GM10266 (cell line): ENCODE measurements at regions not wholly inside any gene's neighbourhood (a gene's known extent, or its start where the extent isn't known, plus 50 kb on each side); places are given as distances from the start of the nearest gene placed in this dataset.

ENCODE experiments used
- DNase-seq: peaks from one replicate; pipeline ENCODE4 v3.0.0; 2012; ENCODE audit errors: extremely low spot score
- TF ChIP-seq, protein P1 (sequence below): IDR thresholded peaks from 2 replicates; pipeline ENCODE4 v1.5.1; 2012; ENCODE audit warnings: mild to moderate bottlenecking, low read depth; ENCODE audit not compliant: control insufficient read depth, insufficient read depth; ENCODE audit errors: missing control alignments

DNA sequence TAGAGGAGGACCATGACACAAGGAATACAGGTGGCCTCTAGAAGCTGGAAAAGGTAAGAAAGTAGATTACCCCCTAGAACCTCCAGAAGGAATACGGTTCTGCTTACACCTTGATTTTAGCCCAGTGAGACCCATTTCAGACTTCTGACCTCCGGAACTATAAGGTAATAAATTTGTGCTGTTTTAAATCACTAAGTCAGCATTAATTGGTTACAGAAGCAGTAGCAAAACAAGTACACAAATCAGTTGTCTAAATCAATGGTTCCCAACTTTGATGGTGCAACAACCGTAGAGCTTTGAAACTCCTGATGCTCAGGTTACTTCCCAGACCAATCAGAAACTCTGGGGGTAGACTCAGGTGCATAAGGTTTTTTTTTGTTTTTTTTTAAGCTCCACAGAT, 113.6 kb downstream of the RTL9 start:
- DNase-seq = no peak
- TF ChIP-seq, protein P1, sequence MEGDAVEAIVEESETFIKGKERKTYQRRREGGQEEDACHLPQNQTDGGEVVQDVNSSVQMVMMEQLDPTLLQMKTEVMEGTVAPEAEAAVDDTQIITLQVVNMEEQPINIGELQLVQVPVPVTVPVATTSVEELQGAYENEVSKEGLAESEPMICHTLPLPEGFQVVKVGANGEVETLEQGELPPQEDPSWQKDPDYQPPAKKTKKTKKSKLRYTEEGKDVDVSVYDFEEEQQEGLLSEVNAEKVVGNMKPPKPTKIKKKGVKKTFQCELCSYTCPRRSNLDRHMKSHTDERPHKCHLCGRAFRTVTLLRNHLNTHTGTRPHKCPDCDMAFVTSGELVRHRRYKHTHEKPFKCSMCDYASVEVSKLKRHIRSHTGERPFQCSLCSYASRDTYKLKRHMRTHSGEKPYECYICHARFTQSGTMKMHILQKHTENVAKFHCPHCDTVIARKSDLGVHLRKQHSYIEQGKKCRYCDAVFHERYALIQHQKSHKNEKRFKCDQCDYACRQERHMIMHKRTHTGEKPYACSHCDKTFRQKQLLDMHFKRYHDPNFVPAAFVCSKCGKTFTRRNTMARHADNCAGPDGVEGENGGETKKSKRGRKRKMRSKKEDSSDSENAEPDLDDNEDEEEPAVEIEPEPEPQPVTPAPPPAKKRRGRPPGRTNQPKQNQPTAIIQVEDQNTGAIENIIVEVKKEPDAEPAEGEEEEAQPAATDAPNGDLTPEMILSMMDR = no peak

DNA sequence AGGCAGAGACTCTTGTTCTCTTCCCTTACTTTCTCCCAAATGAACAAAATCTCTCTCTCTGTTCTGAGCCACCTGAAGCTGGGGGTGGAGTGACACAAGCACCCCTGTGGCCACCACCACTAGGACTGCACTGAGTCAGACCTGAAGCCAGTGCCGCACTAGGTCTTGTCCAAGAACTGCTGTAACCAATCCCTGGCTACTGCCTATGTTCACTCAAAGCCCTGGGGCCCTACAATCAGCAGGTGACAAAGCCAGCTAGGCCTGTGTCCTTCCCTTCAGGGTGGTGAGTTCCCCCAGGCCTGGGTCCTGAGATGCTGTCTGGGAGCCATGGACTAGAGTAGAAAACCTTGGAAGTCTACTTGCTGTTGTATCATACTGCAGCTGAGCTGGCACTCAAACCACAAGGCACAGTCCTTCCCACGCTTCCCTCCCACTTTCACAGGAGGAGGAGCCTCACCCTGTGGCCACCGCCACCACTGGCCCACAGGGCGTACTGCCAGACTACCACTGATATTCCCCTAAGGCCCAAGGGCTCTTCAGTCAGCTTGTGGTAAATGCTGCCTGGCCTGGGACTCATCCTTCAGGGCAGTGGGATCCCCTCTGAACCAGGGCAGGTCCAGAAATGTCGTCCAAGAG, 119.1 kb downstream of the RTL9 start:
- TF ChIP-seq, protein P1 = no peak
- no peak for DNase-seq

DNA sequence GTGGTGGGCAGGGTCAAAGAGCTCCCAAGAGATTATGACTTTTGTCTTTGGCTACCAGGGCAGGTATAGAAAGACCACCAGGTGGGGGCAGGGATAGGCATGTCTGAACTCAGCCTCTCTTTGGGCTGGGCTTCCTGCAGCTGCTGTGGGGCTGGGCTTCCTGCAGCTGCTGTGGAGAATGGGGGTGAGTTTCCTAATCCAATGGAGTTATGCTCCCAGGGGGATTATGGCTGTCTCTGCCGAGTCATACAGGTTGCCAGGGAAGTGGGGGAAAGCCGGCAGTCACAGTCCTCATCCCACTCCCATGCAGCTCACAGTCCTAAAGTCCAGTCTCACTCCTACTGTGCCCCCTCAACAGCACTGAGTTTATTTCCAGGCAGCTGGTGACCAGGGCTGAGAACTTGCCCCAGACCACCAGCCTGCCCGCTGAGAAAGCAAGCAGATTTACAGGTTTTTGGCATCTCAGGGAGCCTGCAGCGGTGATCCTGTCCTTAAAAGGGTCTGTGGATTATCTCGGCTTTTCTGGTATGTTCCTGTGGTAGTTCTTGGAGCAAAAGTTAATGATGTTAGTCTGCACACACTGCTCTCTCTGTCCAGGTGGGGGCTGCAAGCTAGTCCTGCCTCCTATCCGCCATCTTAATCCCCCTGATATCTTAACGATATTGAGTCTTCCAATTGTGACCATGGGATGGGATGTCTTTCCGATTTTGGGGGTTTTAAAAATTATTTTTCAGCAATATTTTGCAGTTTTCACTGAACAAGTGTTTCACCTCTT, 133.4 kb downstream of the RTL9 start:
- TF ChIP-seq, protein P1 = no peak
- DNase-seq = no peak

DNA sequence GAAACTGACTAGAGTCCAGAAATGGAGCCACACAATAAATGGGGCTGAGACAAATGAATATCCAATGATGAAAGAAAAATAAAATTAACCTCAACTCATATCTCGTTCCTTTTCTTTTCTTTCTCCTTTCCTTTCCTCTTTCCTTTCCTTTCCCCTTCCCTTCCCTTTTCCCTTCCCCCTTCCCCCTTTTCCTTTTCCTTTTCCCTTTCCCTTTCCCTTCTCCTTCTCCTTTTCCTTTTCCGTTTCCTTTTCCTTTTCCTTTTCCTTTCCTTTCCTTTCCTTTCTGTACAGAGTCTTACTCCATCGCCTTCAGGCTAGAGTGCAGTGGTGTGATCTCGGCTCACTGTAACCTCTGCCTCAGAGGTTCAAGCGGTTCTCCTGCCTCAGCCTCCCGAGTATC, 146.3 kb downstream of the RTL9 start:
- no peak for DNase-seq
- TF ChIP-seq, protein P1 = no peak

DNA sequence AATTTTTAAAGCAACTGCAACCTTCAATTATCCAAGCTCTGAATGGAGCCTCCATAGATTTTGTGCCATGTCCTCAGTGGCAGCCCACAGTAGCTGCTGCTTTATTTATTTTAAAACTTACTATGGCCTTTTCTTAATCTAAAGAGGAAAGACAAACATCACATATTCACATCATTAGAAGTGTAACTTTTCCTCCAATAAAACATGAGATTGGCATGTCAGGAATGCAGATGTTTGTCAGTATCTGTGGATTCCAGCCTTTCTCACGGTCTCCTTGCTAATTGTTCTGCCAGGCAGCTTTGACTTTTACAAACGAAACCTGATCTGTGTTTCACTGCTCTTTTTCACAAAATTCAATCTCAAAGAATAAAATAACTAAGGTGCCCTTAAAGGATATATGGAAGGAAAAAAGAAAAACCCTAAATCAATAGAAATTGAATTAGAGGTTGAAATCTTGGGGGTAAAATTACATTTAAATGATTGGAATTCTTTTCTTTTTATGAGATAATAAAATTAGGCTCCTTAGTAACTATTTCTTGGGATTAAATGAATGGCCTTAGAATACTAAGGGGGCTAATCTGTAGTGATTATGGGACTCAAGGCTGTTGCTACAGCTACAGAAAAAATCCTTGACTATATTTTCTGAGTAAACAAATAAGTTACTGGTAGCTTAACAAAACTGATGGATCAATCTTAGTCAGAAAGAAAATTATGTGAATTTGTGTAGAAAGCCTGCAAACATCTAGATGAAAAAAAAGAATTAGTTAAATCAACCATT, 151.3 kb downstream of the RTL9 start:
- no peak for DNase-seq
- TF ChIP-seq, protein P1 = no peak

DNA sequence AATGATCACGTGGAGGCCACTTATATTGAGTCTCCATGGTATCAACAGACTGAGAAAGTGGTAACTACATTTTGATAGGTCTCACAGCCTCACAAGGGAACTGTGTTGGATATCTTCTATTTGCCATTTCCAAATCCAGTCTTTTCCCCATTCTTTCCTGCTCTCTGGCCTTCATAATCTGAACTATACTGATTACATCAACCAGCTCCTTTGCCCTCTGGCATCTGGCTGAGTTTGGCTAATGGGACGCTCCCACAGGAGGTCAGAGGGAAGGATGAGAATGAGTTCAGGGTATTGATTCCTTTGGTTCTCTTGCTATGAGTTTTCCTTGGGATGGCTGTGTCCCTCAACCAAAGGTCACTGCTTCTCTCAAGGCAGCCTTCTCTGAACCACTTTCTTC, 152.6 kb downstream of the RTL9 start:
- DNase-seq = no peak
- TF ChIP-seq, protein P1 = no peak
